ENCODE measurements at regions not wholly inside any gene's neighbourhood (a gene's known extent, or its start where the extent isn't known, plus 50 kb on each side); places are given as distances from the start of the nearest gene placed in this dataset.

GRCh38 chr17:52389632-52390031 is 231.1 kb upstream of the CA10 start:
- TF ChIP-seq EZH2 (IDR thresholded peaks at IDR 0.05; ENCODE audit: borderline replicate concordance, low read length) (no peak), CTCF (conservative IDR thresholded peaks at IDR 0.05 in 1 of 2, IDR thresholded peaks at IDR 0.05 in 1 of 2; ENCODE audit: extremely low read depth in 1 of 2, insufficient read depth in 1 of 2, low read depth in 1 of 2, low read length in 2 of 2) (no peak)

All from mammary epithelial cell (primary cell).